HepG2 (cell line): ENCODE measurements at regions not wholly inside any gene's neighbourhood (a gene's known extent, or its start where the extent isn't known, plus 50 kb on each side); places are given as distances from the start of the nearest gene placed in this dataset.

Experiments used
- ATAC-seq: fragments of 200-7000 bp; cut with Tn5 transposase; 3 replicates; pipeline ENCODE4 v1.9.1; 2020; ENCODE audit warnings: mild to moderate bottlenecking, moderate library complexity
- BruUV-seq: library from RNA; stranded (reverse); fragments of 400-500 nt; replicated peaks from 2 replicates; lab custom pipeline; 2021; lab: Mats Ljungman, UMichigan
- CTCF ChIA-PET: fragments of 300-600 bp; formaldehyde crosslinking; extraction: SDS; loops from one replicate; lab custom pipeline; 2021; ENCODE audit warnings: low total read pairs, inconsistent platforms, low intra/inter-chr PET ratio; lab: Yijun Ruan, JAX
- POLR2A ChIA-PET: fragments of 350-600 bp; sonication (Branson Sonifier 250); formaldehyde crosslinking; loops from one replicate; lab custom pipeline; 2020; ENCODE audit warnings: antibody characterized with exemption, inconsistent platforms; lab: Yijun Ruan, JAX
- DNase-seq: peaks from one replicate; pipeline ENCODE4 v3.0.0-alpha.2; 2015; ENCODE audit warnings: low spot score
- FAIRE-seq: peaks from 3 replicates; lab custom pipeline; 2011; peaks lifted over from hg19 to GRCh38; lab: Jason Lieb, UNC
- H2AFZ ChIP-seq: one replicate; pipeline ENCODE4 v1.6.1; 2011; ENCODE audit warnings: low read length, inconsistent platforms
- H3K27ac ChIP-seq: fragments of 300-600 bp; 3 replicates; pipeline ENCODE4 v1.8.0; 2011; ENCODE audit warnings: mixed run types, mild to moderate bottlenecking, mixed read lengths, low read length, inconsistent platforms; ENCODE audit not compliant: insufficient read depth; ENCODE audit errors: extremely low read length
- H3K27me3 ChIP-seq, 2 experiments: fragments of 200-600 bp in 1 of 2; 2 replicates in 1 of 2; 3 replicates in 1 of 2; pipeline versions ENCODE4 v1.6.0 to v1.8.0; 2011; ENCODE audit warnings: low read length in 2 of 2, mild to moderate bottlenecking in 2 of 2, moderate library complexity in 2 of 2, inconsistent platforms in 1 of 2; ENCODE audit not compliant: insufficient read depth in 2 of 2, control insufficient read depth in 1 of 2
- H3K36me3 ChIP-seq, 2 experiments: fragments of 200-600 bp in 1 of 2; replicated peaks in 1 of 2; 2 replicates in 1 of 2; 3 replicates in 1 of 2; pipeline versions ENCODE4 v1.5.1 to v1.8.0; 2011; ENCODE audit warnings: low read length in 2 of 2, inconsistent platforms in 1 of 2; ENCODE audit not compliant: insufficient read depth in 2 of 2, control insufficient read depth in 1 of 2
- H3K4me1 ChIP-seq: 2 replicates; pipeline ENCODE4 v1.5.1; 2012; ENCODE audit warnings: low read length, inconsistent platforms; ENCODE audit not compliant: insufficient read depth
- H3K4me2 ChIP-seq: 2 replicates; pipeline ENCODE4 v1.6.0; 2011; ENCODE audit warnings: low read depth, low read length, inconsistent platforms
- H3K4me3 ChIP-seq, 3 experiments: fragments of 200-600 bp in 1 of 3; sonication (generic), shearing (Covaris generic) in 1 of 3; replicated peaks in 1 of 3; 2 replicates each; pipeline ENCODE4 v1.5.1; 2011 to 2016; ENCODE audit warnings: low read length in 3 of 3, inconsistent platforms in 2 of 3, low read depth in 2 of 3, mild to moderate bottlenecking in 2 of 3, control low read depth in 1 of 3, mixed read lengths in 1 of 3; ENCODE audit not compliant: insufficient read depth in 1 of 3
- H3K79me2 ChIP-seq: one replicate; pipeline ENCODE4 v1.6.1; 2011; ENCODE audit warnings: low read length, inconsistent platforms; ENCODE audit not compliant: insufficient read depth
- H3K9ac ChIP-seq: 2 replicates; pipeline ENCODE4 v1.6.0; 2011; ENCODE audit warnings: mild to moderate bottlenecking, low read depth, low read length, inconsistent platforms; ENCODE audit not compliant: insufficient read depth
- H3K9me3 ChIP-seq: 2 replicates; pipeline ENCODE4 v1.5.1; 2012; ENCODE audit warnings: mild to moderate bottlenecking, low read length
- H4K20me1 ChIP-seq: 2 replicates; pipeline ENCODE4 v1.6.0; 2011; ENCODE audit warnings: inconsistent platforms, mild to moderate bottlenecking, low read length, moderate library complexity; ENCODE audit not compliant: insufficient read depth
- CEBPB ChIP-seq: IDR thresholded peaks from 2 replicates; pipeline ENCODE4 v1.6.1; 2011; ENCODE audit warnings: low read depth, low read length, improper control_type of control experiment, borderline replicate concordance
- CERS6 ChIP-seq: sonication (generic); formaldehyde crosslinking; IDR thresholded peaks from 2 replicates; pipeline ENCODE4 v1.5.0; 2020; ENCODE audit warnings: missing genetic modification reagents
- CHCHD3 ChIP-seq: sonication (generic); formaldehyde crosslinking; IDR thresholded peaks from 2 replicates; pipeline ENCODE4 v1.8.0; 2022; ENCODE audit warnings: mild to moderate bottlenecking, missing genetic modification reagents, moderate library complexity
- CTCF ChIP-seq: sonication (generic); formaldehyde crosslinking; IDR thresholded peaks from 2 replicates; pipeline ENCODE4 v1.5.0; 2020; ENCODE audit warnings: mild to moderate bottlenecking, missing genetic modification reagents, moderate library complexity
- PLSCR1 ChIP-seq: sonication (generic); formaldehyde crosslinking; IDR thresholded peaks from 2 replicates; pipeline ENCODE4 v1.5.0; 2020; ENCODE audit warnings: missing genetic modification reagents, mild to moderate bottlenecking, borderline replicate concordance
- SMC3 ChIP-seq: IDR thresholded peaks from 2 replicates; pipeline ENCODE4 v1.6.1; 2011; ENCODE audit warnings: low read length, improper control_type of control experiment
- TGIF2 ChIP-seq: IDR thresholded peaks from 2 replicates; pipeline ENCODE4 v1.6.1; 2016; ENCODE audit warnings: control low read depth, missing compliant biosample characterization
- THAP8 ChIP-seq: sonication (generic); formaldehyde crosslinking; IDR thresholded peaks from 2 replicates; pipeline ENCODE4 v1.5.1; 2020; ENCODE audit warnings: missing genetic modification reagents, mild to moderate bottlenecking, borderline replicate concordance
- ZNF496 ChIP-seq: sonication (generic); formaldehyde crosslinking; IDR thresholded peaks from 2 replicates; pipeline ENCODE4 v1.8.1; 2023; ENCODE audit warnings: mild to moderate bottlenecking, moderate library complexity, missing genetic modification reagents; ENCODE audit not compliant: insufficient replicate concordance
- ZNF574 ChIP-seq: sonication (generic); formaldehyde crosslinking; IDR thresholded peaks from 2 replicates; pipeline ENCODE4 v1.4.0; 2020; ENCODE audit warnings: missing genetic modification reagents
- ZNF597 ChIP-seq: sonication (generic); formaldehyde crosslinking; IDR thresholded peaks from 2 replicates; pipeline ENCODE4 v1.5.0; 2020; ENCODE audit warnings: missing genetic modification reagents
- ZNF737 ChIP-seq: sonication (generic); formaldehyde crosslinking; IDR thresholded peaks from 2 replicates; pipeline ENCODE4 v1.5.0; 2020; ENCODE audit warnings: missing genetic modification reagents, mild to moderate bottlenecking, borderline replicate concordance
- WGBS: methylation state at CpG from one replicate; pipeline ENCODE4 v1.1.6; 2017; ENCODE audit warnings: low lambda C conversion rate; 5-methylcytosine and 5-hydroxymethylcytosine counted together
- in situ Hi-C: cut with HindIII; loops from 2 replicates; pipeline ENCODE4 v1.10.0; 2017; ENCODE audit warnings: low pct_unique_long_range_greater_than_20kb; ENCODE audit not compliant: extremely low pct_ligation_motif_present
- intact Hi-C: fragments of 100-400 bp; cut with micrococcal nuclease; formaldehyde crosslinking; loops from one replicate; pipeline ENCODE4 v1.10.0; 2022; ENCODE audit not compliant: unreplicated experiment

GRCh38 chr3:40782111-40782721 lies 257.5 kb downstream of the ZNF621 start:
- ChIA-PET CTCF (no interaction called here), POLR2A (no interaction called here)
- H3K27me3 ChIP-seq, result peaks cover 0 to 8% of the 10 kb centered on the region in 2 experiments; a peak in 1 of 5 replicates
- no TSS peak for BruUV-seq
- no peaks in the 10 kb centered on the region for H3K79me2 ChIP-seq
- in situ Hi-C loops, result no loop called here
- no peaks in the 10 kb centered on the region for H3K36me3 ChIP-seq
- no peak overlapping the region for H3K4me3 ChIP-seq
- H3K27ac ChIP-seq, result no peak overlapping the region
- H2AFZ ChIP-seq, result no peak overlapping the region
- FAIRE-seq, result no peak
- peak; percentile 37 for DNase-seq
- H3K9me3 ChIP-seq, result no peaks in the 10 kb centered on the region
- H3K9ac ChIP-seq, result no peak overlapping the region
- H3K4me1 ChIP-seq, result peaks cover 21% of the 10 kb centered on the region
- no peak overlapping the region for H3K4me2 ChIP-seq
- peak; percentile 93 for ATAC-seq
- WGBS, result 78% methylated on average over 3 of the region's 3 CpGs
- no peaks in the 10 kb centered on the region for H4K20me1 ChIP-seq
- intact Hi-C loops, result loop anchor here (5.0 kb wide), 1 partner anchor 415 kb away; the partner anchor contains the start of gene CTNNB1
- TF ChIP-seq TGIF2 (CRISPR knock-in tag) (no peak), ZNF574 (CRISPR knock-in tag) (peak; percentile 85), CERS6 (CRISPR knock-in tag) (no peak), PLSCR1 (CRISPR knock-in tag) (no peak), CTCF (peak; percentile 41; the same call in 1 of the 2 replicates), ZNF737 (CRISPR knock-in tag) (no peak), SMC3 (peak; percentile 51; the same call in 1 of the 2 replicates), ZNF496 (CRISPR knock-in tag) (no peak), CEBPB (no peak), ZNF597 (no peak), THAP8 (CRISPR knock-in tag) (no peak), CHCHD3 (CRISPR knock-in tag) (no peak)
